ENCODE measurements at regions not wholly inside any gene's neighbourhood (a gene's known extent, or its start where the extent isn't known, plus 50 kb on each side); places are given as distances from the start of the nearest gene placed in this dataset.

DNA sequence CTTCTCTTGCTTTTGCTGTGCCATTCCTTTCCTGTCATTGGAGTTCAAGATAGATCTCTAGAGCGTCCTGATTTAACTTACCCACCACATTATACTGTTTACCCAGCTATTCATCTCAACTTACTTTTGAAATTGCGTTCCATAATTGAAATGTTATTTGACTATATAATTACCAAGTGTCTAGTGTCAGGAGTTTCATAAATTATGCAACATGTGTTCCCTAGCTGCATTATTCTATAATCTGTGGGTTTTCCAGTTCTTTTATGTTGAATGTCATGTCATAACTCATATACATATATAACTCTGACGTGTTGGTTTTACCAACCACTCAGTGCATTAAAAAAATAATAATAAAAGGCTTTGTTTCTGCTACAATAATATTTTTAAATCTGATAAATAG, 285.9 kb upstream of the ARSJ start:
- TF ChIP-seq, protein P1, sequence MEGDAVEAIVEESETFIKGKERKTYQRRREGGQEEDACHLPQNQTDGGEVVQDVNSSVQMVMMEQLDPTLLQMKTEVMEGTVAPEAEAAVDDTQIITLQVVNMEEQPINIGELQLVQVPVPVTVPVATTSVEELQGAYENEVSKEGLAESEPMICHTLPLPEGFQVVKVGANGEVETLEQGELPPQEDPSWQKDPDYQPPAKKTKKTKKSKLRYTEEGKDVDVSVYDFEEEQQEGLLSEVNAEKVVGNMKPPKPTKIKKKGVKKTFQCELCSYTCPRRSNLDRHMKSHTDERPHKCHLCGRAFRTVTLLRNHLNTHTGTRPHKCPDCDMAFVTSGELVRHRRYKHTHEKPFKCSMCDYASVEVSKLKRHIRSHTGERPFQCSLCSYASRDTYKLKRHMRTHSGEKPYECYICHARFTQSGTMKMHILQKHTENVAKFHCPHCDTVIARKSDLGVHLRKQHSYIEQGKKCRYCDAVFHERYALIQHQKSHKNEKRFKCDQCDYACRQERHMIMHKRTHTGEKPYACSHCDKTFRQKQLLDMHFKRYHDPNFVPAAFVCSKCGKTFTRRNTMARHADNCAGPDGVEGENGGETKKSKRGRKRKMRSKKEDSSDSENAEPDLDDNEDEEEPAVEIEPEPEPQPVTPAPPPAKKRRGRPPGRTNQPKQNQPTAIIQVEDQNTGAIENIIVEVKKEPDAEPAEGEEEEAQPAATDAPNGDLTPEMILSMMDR (IDR thresholded peaks at IDR 0.05; ENCODE audit: poor library complexity) = no peak
- no peak for TF ChIP-seq EZH2 (IDR thresholded peaks at IDR 0.05; ENCODE audit: borderline replicate concordance)
- no peak for TF ChIP-seq EZH2phosphoT487 (IDR thresholded peaks at IDR 0.05; ENCODE audit: low read depth, severe bottlenecking, unreplicated experiment)

Measured in hepatocyte (in vitro differentiated cells).